IPS-20b (cell line): ENCODE measurements at regions not wholly inside any gene's neighbourhood (a gene's known extent, or its start where the extent isn't known, plus 50 kb on each side); places are given as distances from the start of the nearest gene placed in this dataset.

Experiments used
- H3K27ac ChIP-seq: one replicate; pipeline ENCODE4 v1.5.1; 2013; ENCODE audit warnings: low read length
- H3K27me3 ChIP-seq: 2 replicates; pipeline ENCODE4 v1.6.1; 2013; ENCODE audit warnings: mild to moderate bottlenecking, low read length, inconsistent platforms; ENCODE audit not compliant: insufficient read depth
- H3K36me3 ChIP-seq: 2 replicates; pipeline ENCODE4 v1.6.1; 2013; ENCODE audit warnings: low read depth, mild to moderate bottlenecking, inconsistent platforms, low read length, moderate library complexity; ENCODE audit not compliant: insufficient read depth
- H3K4me1 ChIP-seq: 2 replicates; pipeline ENCODE4 v1.6.1; 2013; ENCODE audit warnings: mild to moderate bottlenecking, control low read depth, inconsistent platforms, low read length, moderate library complexity; ENCODE audit not compliant: insufficient read depth
- H3K4me3 ChIP-seq: 2 replicates; pipeline ENCODE4 v1.5.1; 2013; ENCODE audit warnings: mild to moderate bottlenecking, low read length, inconsistent platforms
- H3K9ac ChIP-seq: 2 replicates; pipeline ENCODE4 v1.6.1; 2013; ENCODE audit warnings: low read depth, mild to moderate bottlenecking, inconsistent platforms, low read length, moderate library complexity
- H3K9me3 ChIP-seq: 2 replicates; pipeline ENCODE4 v1.6.1; 2013; ENCODE audit warnings: mild to moderate bottlenecking, low read depth, low read length, inconsistent platforms; ENCODE audit not compliant: insufficient read depth

GRCh38 chr12:24698972-24699371, 249.9 kb downstream of the BCAT1 start:
- Histone ChIP-seq H3K4me1 (peaks cover 12% of the 10 kb centered on the region), H3K27ac (no peak overlapping the region), H3K36me3 (no peaks in the 10 kb centered on the region), H3K27me3 (no peaks in the 10 kb centered on the region), H3K4me3 (no peak overlapping the region), H3K9ac (no peak overlapping the region), H3K9me3 (peaks cover 11% of the 10 kb centered on the region; the same call in 1 of the 2 replicates)

GRCh38 chr12:24697769-24698168, 251.1 kb downstream of the BCAT1 start:
- no peaks in the 10 kb centered on the region for H3K36me3 ChIP-seq
- H3K4me3 ChIP-seq, result no peak overlapping the region
- H3K9ac ChIP-seq, result 0 out of 2 replicates have a peak overlapping the region, but pooled peaks have one; percentile 17

GRCh38 chr12:24697295-24697694, 251.6 kb downstream of the BCAT1 start:
- peaks cover 11% of the 10 kb centered on the region; the same call in 1 of the 2 replicates for H3K9me3 ChIP-seq
- no peak overlapping the region for H3K27ac ChIP-seq
- no peak overlapping the region for H3K9ac ChIP-seq

More at GRCh38 chr12:24697769-24698168, 251.1 kb downstream of the BCAT1 start:
- Histone ChIP-seq H3K27me3 (no peaks in the 10 kb centered on the region), H3K4me1 (peaks cover 12% of the 10 kb centered on the region), H3K27ac (no peak overlapping the region), H3K9me3 (peaks cover 11% of the 10 kb centered on the region; the same call in 1 of the 2 replicates)

DNA sequence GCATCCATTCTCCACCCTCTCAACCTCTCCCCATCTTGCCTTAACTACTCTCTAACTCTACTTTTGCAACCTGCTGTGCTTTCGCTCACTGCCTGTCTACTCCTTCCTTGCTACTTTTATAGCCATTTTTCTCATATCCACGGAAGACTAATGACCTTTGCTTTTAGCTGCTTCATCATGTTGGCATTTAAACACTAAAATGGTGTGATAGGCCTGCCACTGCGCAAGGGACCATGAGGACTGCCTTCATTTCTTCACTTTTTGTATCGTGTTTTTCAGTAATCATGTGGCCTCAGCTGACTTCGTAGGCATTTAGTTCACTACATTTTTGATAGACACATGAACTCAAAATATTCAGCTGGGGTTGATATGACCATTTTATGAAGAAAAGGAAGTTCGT, 252.1 kb downstream of the BCAT1 start:
- Histone ChIP-seq H3K36me3 (no peaks in the 10 kb centered on the region), H3K4me3 (no peak overlapping the region), H3K9me3 (peaks cover 11% of the 10 kb centered on the region; the same call in 1 of the 2 replicates), H3K4me1 (peaks cover 12% of the 10 kb centered on the region), H3K27me3 (no peaks in the 10 kb centered on the region), H3K27ac (no peak overlapping the region), H3K9ac (no peak overlapping the region)

More at GRCh38 chr12:24697295-24697694, 251.6 kb downstream of the BCAT1 start:
- Histone ChIP-seq H3K36me3 (no peaks in the 10 kb centered on the region), H3K4me1 (peaks cover 12% of the 10 kb centered on the region), H3K4me3 (no peak overlapping the region), H3K27me3 (no peaks in the 10 kb centered on the region)

DNA sequence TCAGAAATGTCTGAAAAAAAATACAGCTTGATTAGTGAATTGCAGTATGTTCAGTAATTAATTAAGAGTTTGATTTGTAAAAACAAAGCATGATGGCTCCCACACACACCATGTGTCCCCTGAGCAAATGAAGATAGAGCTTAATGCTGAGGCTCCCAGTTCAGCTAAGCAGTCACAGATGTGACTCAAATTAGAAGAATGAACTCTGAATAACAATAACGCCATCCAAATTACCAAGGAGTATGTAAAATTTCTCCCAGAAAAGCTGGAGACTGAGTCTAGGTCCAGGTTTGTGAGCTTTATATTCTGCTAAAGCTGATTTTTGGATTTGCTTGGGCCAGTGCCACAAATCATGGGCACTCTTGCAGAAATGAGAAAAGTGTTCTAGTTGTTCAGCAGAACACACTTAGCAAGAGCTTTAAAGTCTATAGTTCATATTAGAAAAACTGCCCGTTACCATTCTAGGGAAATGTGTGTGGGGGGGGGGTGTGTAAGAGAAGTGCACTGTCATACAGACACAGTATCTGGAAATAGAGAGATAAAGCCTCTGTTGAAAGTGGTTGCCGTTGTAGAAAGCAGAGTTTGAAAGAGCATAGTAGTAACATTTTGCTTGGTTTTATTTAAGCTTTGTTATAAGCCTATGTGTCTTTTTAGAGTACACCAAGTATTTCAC, 253.1 kb downstream of the BCAT1 start:
- H3K4me1 ChIP-seq, result peaks cover 12% of the 10 kb centered on the region
- H3K36me3 ChIP-seq, result no peaks in the 10 kb centered on the region
- no peak overlapping the region for H3K9ac ChIP-seq
- H3K4me3 ChIP-seq, result no peak overlapping the region
- H3K27ac ChIP-seq, result no peak overlapping the region
- H3K9me3 ChIP-seq, result peaks cover 1% of the 10 kb centered on the region; the same call in 1 of the 2 replicates
- no peaks in the 10 kb centered on the region for H3K27me3 ChIP-seq

- H3K27ac ChIP-seq, result no peak overlapping the region
- H3K9ac ChIP-seq, result no peak overlapping the region
Measured at GRCh38 chr12:24695103-24695502, 253.8 kb downstream of the BCAT1 start.

DNA sequence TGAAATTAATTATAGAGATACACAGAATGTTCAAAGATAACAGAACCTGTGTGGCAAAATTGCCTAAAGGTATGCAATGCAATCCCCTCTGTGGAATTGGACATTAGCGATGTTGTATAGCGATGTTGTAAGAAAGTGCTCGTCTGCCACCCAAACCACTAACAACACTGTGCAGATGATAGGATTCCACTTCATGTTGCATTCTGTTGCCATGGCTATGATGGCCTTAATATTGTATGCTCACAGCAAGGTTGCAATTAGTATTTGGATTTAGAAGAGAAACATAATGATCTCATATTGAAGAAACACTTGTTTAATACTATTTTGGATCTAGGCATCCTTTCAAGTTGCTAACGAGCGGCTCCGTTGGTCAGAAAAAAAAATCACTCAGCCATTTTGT, 260.3 kb downstream of the BCAT1 start:
- Histone ChIP-seq H3K36me3 (no peaks in the 10 kb centered on the region), H3K4me1 (peaks cover 13% of the 10 kb centered on the region; the same call in 1 of the 2 replicates), H3K4me3 (no peak overlapping the region), H3K27ac (no peak overlapping the region), H3K9ac (no peak overlapping the region), H3K27me3 (no peaks in the 10 kb centered on the region), H3K9me3 (no peaks in the 10 kb centered on the region)

More at GRCh38 chr12:24695103-24695502, 253.8 kb downstream of the BCAT1 start:
- no peaks in the 10 kb centered on the region for H3K9me3 ChIP-seq
- H3K27me3 ChIP-seq, result no peaks in the 10 kb centered on the region
- peaks cover 12% of the 10 kb centered on the region for H3K4me1 ChIP-seq
- no peak overlapping the region for H3K4me3 ChIP-seq
- H3K36me3 ChIP-seq, result no peaks in the 10 kb centered on the region

DNA sequence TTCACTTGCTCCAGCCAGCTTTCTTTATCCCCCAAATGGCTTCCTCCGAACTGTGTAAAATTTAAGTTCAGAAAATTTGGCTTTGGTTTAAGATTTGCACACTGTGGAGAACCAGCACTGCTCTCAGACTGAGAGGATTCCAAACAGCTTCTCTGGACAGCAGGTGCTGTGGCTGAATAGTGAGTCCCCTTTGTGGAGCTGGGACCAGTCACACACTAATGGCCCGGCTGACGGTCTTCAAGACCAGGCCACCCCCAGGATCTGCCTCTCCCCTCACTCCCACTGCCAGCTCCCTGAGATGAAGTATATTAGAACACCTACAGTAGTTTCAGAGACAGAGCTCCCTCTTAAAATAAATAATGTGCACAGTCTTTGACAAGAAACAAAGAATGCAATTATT, 267.3 kb downstream of the BCAT1 start:
- no peak overlapping the region for H3K9ac ChIP-seq
- H3K36me3 ChIP-seq, result no peaks in the 10 kb centered on the region
- no peak overlapping the region for H3K27ac ChIP-seq
- no peak overlapping the region for H3K4me3 ChIP-seq
- no peaks in the 10 kb centered on the region for H3K9me3 ChIP-seq
- no peaks in the 10 kb centered on the region for H3K27me3 ChIP-seq
- peaks cover 12% of the 10 kb centered on the region; the same call in 1 of the 2 replicates for H3K4me1 ChIP-seq

DNA sequence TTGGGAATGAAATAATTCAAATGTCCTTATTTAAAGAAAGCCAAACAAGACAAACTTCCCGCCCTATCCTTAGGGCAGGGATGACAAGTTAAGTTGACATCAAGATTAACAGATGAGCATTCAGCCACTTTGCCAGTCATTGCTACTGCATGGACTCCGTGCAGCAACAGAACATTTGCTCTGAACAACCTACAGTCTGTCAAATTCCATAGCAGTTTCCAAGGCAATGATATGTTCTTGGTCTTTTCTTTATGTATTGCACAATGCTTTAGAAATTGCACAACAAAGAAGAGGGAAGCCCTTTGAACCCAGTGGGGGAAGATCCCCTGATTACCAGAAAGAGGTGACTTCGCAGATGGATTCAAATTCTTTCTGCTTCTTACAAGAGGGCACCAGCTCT, 269.8 kb downstream of the BCAT1 start:
- no peaks in the 10 kb centered on the region for H3K27me3 ChIP-seq
- H3K4me1 ChIP-seq, result peaks cover 12% of the 10 kb centered on the region; the same call in 1 of the 2 replicates
- H3K27ac ChIP-seq, result no peak overlapping the region
- no peak overlapping the region for H3K9ac ChIP-seq
- H3K36me3 ChIP-seq, result no peaks in the 10 kb centered on the region
- H3K9me3 ChIP-seq, result peaks cover 8% of the 10 kb centered on the region
- H3K4me3 ChIP-seq, result no peak overlapping the region

- Histone ChIP-seq H3K36me3 (no peaks in the 10 kb centered on the region), H3K9ac (no peak overlapping the region), H3K27ac (no peak overlapping the region), H3K4me1 (peaks cover 12% of the 10 kb centered on the region; the same call in 1 of the 2 replicates), H3K4me3 (no peak overlapping the region), H3K27me3 (no peaks in the 10 kb centered on the region), H3K9me3 (peaks cover 10% of the 10 kb centered on the region)
Measured at GRCh38 chr12:24678436-24678835, 270.5 kb downstream of the BCAT1 start.

GRCh38 chr12:24668563-24668962, 280.3 kb downstream of the BCAT1 start:
- Histone ChIP-seq H3K9me3 (no peaks in the 10 kb centered on the region; the same call in 1 of the 2 replicates), H3K4me3 (no peak overlapping the region), H3K36me3 (no peaks in the 10 kb centered on the region), H3K27me3 (no peaks in the 10 kb centered on the region), H3K9ac (no peak overlapping the region), H3K27ac (no peak overlapping the region), H3K4me1 (no peaks in the 10 kb centered on the region)

DNA sequence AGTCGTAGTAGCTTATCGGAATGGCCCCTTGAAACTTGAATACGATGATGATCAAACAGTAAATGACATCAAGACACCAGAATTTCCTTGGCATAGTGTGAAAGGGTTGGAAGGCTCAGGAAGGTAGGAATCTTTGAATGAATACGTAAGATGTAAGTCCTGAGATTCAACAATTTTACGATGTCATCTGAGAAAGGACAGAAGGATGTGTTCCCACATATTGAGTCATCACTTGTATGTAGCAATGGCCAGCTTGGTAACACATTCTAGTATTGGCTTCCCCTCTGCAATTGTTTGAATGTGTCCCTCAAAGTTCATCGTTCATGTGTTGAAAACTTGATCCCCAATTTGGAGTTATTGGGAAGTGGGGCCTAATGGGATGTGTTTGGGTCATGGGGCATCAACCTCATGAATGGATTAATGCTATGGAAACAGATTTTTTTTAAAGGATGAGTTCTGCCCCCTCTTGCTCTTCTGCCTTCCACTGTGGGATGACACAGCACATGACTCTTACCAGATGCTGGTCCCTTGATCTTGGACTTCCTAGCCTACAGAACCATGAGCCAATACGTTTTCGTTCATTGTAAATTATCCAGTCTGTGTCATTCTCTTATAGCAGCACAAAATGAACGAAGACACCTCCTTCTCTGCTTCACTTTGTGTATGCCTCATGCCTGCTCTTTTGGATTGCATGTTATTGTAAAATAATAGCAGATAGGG, 284.6 kb downstream of the BCAT1 start:
- Histone ChIP-seq H3K9me3 (no peaks in the 10 kb centered on the region), H3K36me3 (no peaks in the 10 kb centered on the region), H3K27ac (no peak overlapping the region), H3K27me3 (no peaks in the 10 kb centered on the region), H3K4me3 (no peak overlapping the region), H3K9ac (no peak overlapping the region), H3K4me1 (no peaks in the 10 kb centered on the region)
